ENCODE measurements at regions not wholly inside any gene's neighbourhood (a gene's known extent, or its start where the extent isn't known, plus 50 kb on each side); places are given as distances from the start of the nearest gene placed in this dataset.

- no peak for TF ChIP-seq CTCF (conservative IDR thresholded peaks at IDR 0.05; ENCODE audit: low read depth, low read length)
- no peak for TF ChIP-seq EZH2 (IDR thresholded peaks at IDR 0.05; ENCODE audit: borderline replicate concordance, low read depth, low read length, poor library complexity, severe bottlenecking)
These were observed 50.5 kb upstream of the CD99 start for GRCh38 chrX:2640436-2641150.

Measured in A673 (cell line).